HEK293 (cell line): ENCODE measurements at regions not wholly inside any gene's neighbourhood (a gene's known extent, or its start where the extent isn't known, plus 50 kb on each side); places are given as distances from the start of the nearest gene placed in this dataset.
A peak's percentile ranks its signal among the peaks of the same experiment; 100 is the strongest.

Source experiments
- CTCF ChIA-PET: fragments of 350-600 bp; formaldehyde crosslinking; extraction: SDS; loops from one replicate; lab custom pipeline; 2021; ENCODE audit warnings: antibody characterized with exemption; lab: Yijun Ruan, JAX
- POLR2A ChIA-PET: fragments of 300-600 bp; formaldehyde crosslinking; extraction: SDS; loops from one replicate; lab custom pipeline; 2020; ENCODE audit warnings: antibody characterized with exemption, inconsistent platforms; lab: Yijun Ruan, JAX
- H3K27ac ChIP-seq: fragments of 200-500 bp; sonication (Bioruptor generic); 2 replicates; pipeline ENCODE4 v1.5.1; 2014; ENCODE audit warnings: low read depth, low read length, control low read depth, inconsistent platforms; ENCODE audit errors: extremely low read depth
- H3K36me3 ChIP-seq, 2 experiments: fragments of 200-500 bp in 1 of 2; sonication (Bioruptor generic) in 1 of 2; 1 replicate in 1 of 2; 2 replicates in 1 of 2; pipeline ENCODE4 v1.5.1; 2014 to 2017; ENCODE audit warnings: inconsistent platforms in 2 of 2, low read length in 2 of 2; ENCODE audit not compliant: control insufficient read depth in 2 of 2, insufficient read depth in 1 of 2
- H3K4me1 ChIP-seq: fragments of 200-500 bp; sonication (Bioruptor generic); 2 replicates; pipeline ENCODE4 v1.5.1; 2014; ENCODE audit warnings: mild to moderate bottlenecking, low read length, inconsistent platforms; ENCODE audit not compliant: control insufficient read depth, insufficient read depth
- H3K4me3 ChIP-seq: 2 replicates; pipeline ENCODE4 v1.5.1; 2011; ENCODE audit warnings: low read depth, mild to moderate bottlenecking, control low read depth, low read length, moderate library complexity
- H3K9me3 ChIP-seq: fragments of 200-500 bp; sonication (Bioruptor generic); 2 replicates; pipeline ENCODE4 v1.5.1; 2014; ENCODE audit warnings: low read depth, low read length, inconsistent platforms; ENCODE audit not compliant: control insufficient read depth, insufficient read depth
- PRDM4 ChIP-seq: fragments of 450-650 bp; formaldehyde crosslinking; IDR thresholded peaks from 2 replicates; pipeline ENCODE4 v1.5.1; 2017; ENCODE audit warnings: missing biosample characterization, missing genetic modification characterization
- SCRT2 ChIP-seq: fragments of 450-650 bp; formaldehyde crosslinking; IDR thresholded peaks from 2 replicates; pipeline ENCODE4 v1.5.1; 2016; ENCODE audit warnings: missing biosample characterization, missing genetic modification characterization
- ZBTB17 ChIP-seq: fragments of 450-650 bp; formaldehyde crosslinking; IDR thresholded peaks from 2 replicates; pipeline ENCODE4 v1.5.1; 2016; ENCODE audit warnings: missing biosample characterization, missing genetic modification characterization
- ZBTB26 ChIP-seq: fragments of 450-650 bp; formaldehyde crosslinking; optimal IDR thresholded peaks from 2 replicates; pipeline ENCODE3; 2016; ENCODE audit warnings: missing biosample characterization, mild to moderate bottlenecking, missing genetic modification characterization
- ZEB2 ChIP-seq: fragments of 450-650 bp; formaldehyde crosslinking; IDR thresholded peaks from 2 replicates; pipeline ENCODE4 v1.5.1; 2016; ENCODE audit warnings: missing biosample characterization, missing genetic modification characterization
- ZFP3 ChIP-seq: fragments of 450-650 bp; formaldehyde crosslinking; IDR thresholded peaks from 2 replicates; pipeline ENCODE4 v1.5.1; 2016; ENCODE audit warnings: low read depth, missing biosample characterization, missing genetic modification characterization
- ZNF114 ChIP-seq: fragments of 450-650 bp; formaldehyde crosslinking; IDR thresholded peaks from 2 replicates; pipeline ENCODE4 v1.5.0; 2017; ENCODE audit warnings: missing biosample characterization, missing genetic modification characterization
- ZNF140 ChIP-seq: fragments of 450-650 bp; formaldehyde crosslinking; IDR thresholded peaks from 2 replicates; pipeline ENCODE4 v1.5.1; 2016; ENCODE audit warnings: missing biosample characterization, missing genetic modification characterization
- ZNF146 ChIP-seq: fragments of 450-650 bp; formaldehyde crosslinking; IDR thresholded peaks from 2 replicates; pipeline ENCODE4 v1.5.1; 2016; ENCODE audit warnings: missing biosample characterization, missing genetic modification characterization
- ZNF280D ChIP-seq: fragments of 450-650 bp; formaldehyde crosslinking; IDR thresholded peaks from 2 replicates; pipeline ENCODE4 v1.5.1; 2016; ENCODE audit warnings: missing biosample characterization, missing genetic modification characterization
- ZNF433 ChIP-seq: fragments of 450-650 bp; formaldehyde crosslinking; IDR thresholded peaks from 2 replicates; pipeline ENCODE4 v1.5.1; 2016; ENCODE audit warnings: missing biosample characterization, missing genetic modification characterization, low read depth
- ZNF549 ChIP-seq: fragments of 450-650 bp; IDR thresholded peaks from 2 replicates; pipeline ENCODE4 v1.5.1; 2018; ENCODE audit warnings: missing biosample characterization, missing genetic modification characterization, mild to moderate bottlenecking, inconsistent platforms, moderate library complexity
- ZNF623 ChIP-seq: fragments of 450-650 bp; formaldehyde crosslinking; IDR thresholded peaks from 2 replicates; pipeline ENCODE4 v1.5.1; 2016; ENCODE audit warnings: missing biosample characterization, missing genetic modification characterization
- ZNF645 ChIP-seq: fragments of 450-650 bp; formaldehyde crosslinking; IDR thresholded peaks from 2 replicates; pipeline ENCODE4; 2016; ENCODE audit warnings: missing biosample characterization, missing genetic modification characterization

GRCh38 chr10:125578658-125579315, 104.2 kb downstream of the TEX36 start:
- Histone ChIP-seq H3K36me3 (no peaks in the 10 kb centered on the region), H3K9me3 (no peaks in the 10 kb centered on the region), H3K27ac (no peak overlapping the region), H3K4me1 (no peaks in the 10 kb centered on the region), H3K4me3 (no peak overlapping the region)
- ChIA-PET CTCF (no interaction called here), POLR2A (no interaction called here)
- TF ChIP-seq ZNF623 (tag by site-specific recombination) (0 out of 2 replicates have a peak, but pooled peaks have one; percentile 47), ZNF114 (tag by site-specific recombination) (no peak), PRDM4 (tag by site-specific recombination) (no peak), ZNF549 (tag by site-specific recombination) (no peak), ZBTB17 (tag by site-specific recombination) (no peak), ZFP3 (tag by site-specific recombination) (no peak), ZNF433 (tag by site-specific recombination) (no peak), SCRT2 (tag by site-specific recombination) (no peak)

- no peak for TF ChIP-seq ZNF140 (tag by site-specific recombination)
- TF ChIP-seq ZEB2, result no peak
- no peak for TF ChIP-seq ZNF280D (tag by site-specific recombination)
- TF ChIP-seq ZNF645 (tag by site-specific recombination), result no peak
- no peak for TF ChIP-seq ZBTB26 (tag by site-specific recombination)
- TF ChIP-seq ZNF146 (tag by site-specific recombination), result no peak
- TF ChIP-seq ZFP3 (tag by site-specific recombination), result no peak
- POLR2A ChIA-PET, result no interaction called here
These were observed 107.1 kb downstream of the TEX36 start for GRCh38 chr10:125575843-125576242.

More at GRCh38 chr10:125575843-125576242, 107.1 kb downstream of the TEX36 start:
- no peaks in the 10 kb centered on the region for H3K9me3 ChIP-seq
- CTCF ChIA-PET, result no interaction called here
- no peaks in the 10 kb centered on the region for H3K4me1 ChIP-seq
- no peak overlapping the region for H3K4me3 ChIP-seq
- H3K27ac ChIP-seq, result no peak overlapping the region
- no peaks in the 10 kb centered on the region for H3K36me3 ChIP-seq
